ENCODE measurements at regions not wholly inside any gene's neighbourhood (a gene's known extent, or its start where the extent isn't known, plus 50 kb on each side); places are given as distances from the start of the nearest gene placed in this dataset.
"Not testable (repeated sequence)": the region's sequence is repeated elsewhere in the genome, so short reads cannot be mapped to it uniquely, and the experiment has no call there.

DNA sequence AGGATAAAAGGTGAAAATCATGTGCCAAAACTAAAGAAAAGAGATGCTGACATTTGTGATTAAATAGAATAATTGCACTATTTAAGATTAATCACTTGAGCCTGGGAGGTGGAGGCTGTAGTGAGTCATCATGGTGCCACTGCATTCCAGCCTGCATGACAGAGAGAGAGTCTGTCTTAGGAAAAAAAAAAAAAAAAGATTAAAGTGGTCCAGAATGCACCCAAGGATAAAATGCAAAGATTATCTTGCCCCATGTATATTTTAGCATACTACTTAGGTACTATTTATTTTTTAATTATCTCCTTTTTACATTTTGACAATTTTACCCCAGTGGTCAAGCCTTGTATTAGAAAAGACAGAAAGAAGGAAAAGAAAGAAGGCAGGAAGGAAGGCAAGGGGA, 1181.4 kb upstream of the PCDH10 start:
- TF ChIP-seq POLR2A (IDR thresholded peaks at IDR 0.05; ENCODE audit: low read length); GATA1 (IDR thresholded peaks at IDR 0.05; ENCODE audit: low read depth, low read length): not testable (repeated sequence)
